ENCODE measurements at regions not wholly inside any gene's neighbourhood (a gene's known extent, or its start where the extent isn't known, plus 50 kb on each side); places are given as distances from the start of the nearest gene placed in this dataset.

DNA sequence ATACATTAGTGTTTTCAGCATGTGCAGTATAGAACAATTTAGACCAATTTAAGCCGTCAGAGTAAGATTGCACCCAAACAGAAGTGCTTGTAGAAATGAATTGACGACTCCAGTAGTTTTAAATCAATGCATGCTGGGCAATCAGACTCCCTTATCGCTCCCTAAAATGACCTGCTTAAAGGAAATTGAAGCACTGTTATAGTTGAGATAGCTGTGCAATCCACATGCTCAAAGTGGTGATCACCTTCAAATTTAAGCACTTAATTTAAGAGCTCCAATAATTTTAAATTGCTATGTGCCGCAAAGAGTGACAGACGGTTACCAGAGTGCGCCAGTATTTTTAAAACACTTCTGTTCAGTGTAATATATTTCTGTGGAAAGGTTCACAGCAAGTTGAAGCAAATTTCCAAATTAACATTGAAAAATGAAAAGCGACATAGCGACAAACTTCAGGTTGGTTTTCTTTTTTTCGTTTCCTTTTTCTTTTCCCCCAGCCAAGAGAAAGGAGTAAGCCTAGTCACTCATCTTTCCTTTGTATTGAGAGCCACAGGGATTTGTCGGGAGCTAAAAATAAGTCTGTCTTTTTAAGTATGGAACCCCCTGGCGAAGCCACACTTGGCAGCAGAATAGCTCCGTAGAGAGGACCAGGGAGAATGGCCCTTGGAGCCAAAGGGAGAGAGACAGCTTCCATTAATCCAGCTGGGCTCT is 436.4 kb upstream of the RBMS3 start:
- TF ChIP-seq SPI1 (IDR thresholded peaks at IDR 0.05; ENCODE audit: borderline replicate concordance, insufficient read depth, low read depth, low read length), result no peak
- TF ChIP-seq, protein P1, sequence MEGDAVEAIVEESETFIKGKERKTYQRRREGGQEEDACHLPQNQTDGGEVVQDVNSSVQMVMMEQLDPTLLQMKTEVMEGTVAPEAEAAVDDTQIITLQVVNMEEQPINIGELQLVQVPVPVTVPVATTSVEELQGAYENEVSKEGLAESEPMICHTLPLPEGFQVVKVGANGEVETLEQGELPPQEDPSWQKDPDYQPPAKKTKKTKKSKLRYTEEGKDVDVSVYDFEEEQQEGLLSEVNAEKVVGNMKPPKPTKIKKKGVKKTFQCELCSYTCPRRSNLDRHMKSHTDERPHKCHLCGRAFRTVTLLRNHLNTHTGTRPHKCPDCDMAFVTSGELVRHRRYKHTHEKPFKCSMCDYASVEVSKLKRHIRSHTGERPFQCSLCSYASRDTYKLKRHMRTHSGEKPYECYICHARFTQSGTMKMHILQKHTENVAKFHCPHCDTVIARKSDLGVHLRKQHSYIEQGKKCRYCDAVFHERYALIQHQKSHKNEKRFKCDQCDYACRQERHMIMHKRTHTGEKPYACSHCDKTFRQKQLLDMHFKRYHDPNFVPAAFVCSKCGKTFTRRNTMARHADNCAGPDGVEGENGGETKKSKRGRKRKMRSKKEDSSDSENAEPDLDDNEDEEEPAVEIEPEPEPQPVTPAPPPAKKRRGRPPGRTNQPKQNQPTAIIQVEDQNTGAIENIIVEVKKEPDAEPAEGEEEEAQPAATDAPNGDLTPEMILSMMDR (IDR thresholded peaks at IDR 0.05 in 2 of 3, conservative IDR thresholded peaks at IDR 0.05 in 1 of 3; ENCODE audit: control insufficient read depth in 2 of 3, extremely low read depth in 1 of 3, insufficient read depth in 1 of 3, low read depth in 3 of 3, low read length in 3 of 3), result no peak

Data from GM12878 (cell line).